Pancreas (tissue), 10 donors: ENCODE measurements at regions not wholly inside any gene's neighbourhood (a gene's known extent, or its start where the extent isn't known, plus 50 kb on each side); places are given as distances from the start of the nearest gene placed in this dataset.

ENCODE experiments used
- ATAC-seq, 4 donors: fragments of 200-7000 bp; cut with Tn5 transposase; one replicate each; pipeline versions ENCODE4 v1.8.0 to v1.9.1; 2020; ENCODE audit warnings: mild to moderate bottlenecking in 4 of 4, moderate library complexity in 4 of 4
- DNase-seq, 6 donors: peaks; one replicate each; pipeline ENCODE4 v3.0.0-alpha.2; 2020
- FAIRE-seq: peaks from 2 replicates; lab custom pipeline; 2012; peaks lifted over from hg19 to GRCh38; lab: Jason Lieb, UNC
- H3K27ac ChIP-seq, 4 donors: fragments of 200-600 bp; sonication (generic); 1 replicate in 3 of 4; 2 replicates in 1 of 4; pipeline versions ENCODE4 v1.5.0 to v1.8.0; 2020
- H3K27me3 ChIP-seq, 4 donors: fragments of 200-600 bp; one replicate each; pipeline ENCODE4 v1.8.0; 2021
- H3K36me3 ChIP-seq, 3 donors: fragments of 200-600 bp; sonication (generic) in 1 of 3; one replicate each; pipeline versions ENCODE4 v1.5.0 to v1.8.0; 2020 to 2021
- H3K4me1 ChIP-seq, 3 donors: fragments of 200-600 bp; one replicate each; pipeline ENCODE4 v1.8.0; 2021
- H3K4me3 ChIP-seq, 4 donors: fragments of 200-600 bp; sonication (generic) in 2 of 4; one replicate each; pipeline versions ENCODE4 v1.5.0 to v1.8.0; 2020 to 2021
- H3K9me3 ChIP-seq, 4 donors: fragments of 200-600 bp; one replicate each; pipeline ENCODE4 v1.8.0; 2021
- WGBS, 2 donors: extraction: QIAGEN DNeasy Blood & Tissue Kit; methylation state at CpG; one replicate each; pipeline ENCODE4 v1.1.7; 2013; 5-methylcytosine and 5-hydroxymethylcytosine counted together
- intact Hi-C, 3 donors: fragments of 100-400 bp; cut with DNase I; formaldehyde crosslinking; loops; one replicate each; pipeline versions ENCODE4 v1.11.1 to v1.14.2; 2022
- TF ChIP-seq, protein P1 (sequence below), 4 donors: fragments of 200-600 bp; sonication (generic) in 3 of 4; IDR thresholded peaks; one replicate each; pipeline versions ENCODE4 v1.5.0 to v1.8.0; 2021; ENCODE audit warnings: antibody characterized with exemption in 4 of 4
- donor health status: healthy with polysubstance abuse.
- donor health status: DM: no; HTN: no; CAD: no; lungs with moderate emphysema.
- donor health status: DM: no; HTN: no; CAD: no.
- donor health status: control.
- donor health status: control.
- donor health status: Bipolar disorder and iron deficiency.
- donor health status: DM: yes; HTN: yes; CAD: no.
- donor health status: DM: no; HTN: no; CAD: no.
- donor health status: DM: no; HTN: no; CAD: no.
- donor health status: DM: yes; HTN: yes; CAD: no.

DNA sequence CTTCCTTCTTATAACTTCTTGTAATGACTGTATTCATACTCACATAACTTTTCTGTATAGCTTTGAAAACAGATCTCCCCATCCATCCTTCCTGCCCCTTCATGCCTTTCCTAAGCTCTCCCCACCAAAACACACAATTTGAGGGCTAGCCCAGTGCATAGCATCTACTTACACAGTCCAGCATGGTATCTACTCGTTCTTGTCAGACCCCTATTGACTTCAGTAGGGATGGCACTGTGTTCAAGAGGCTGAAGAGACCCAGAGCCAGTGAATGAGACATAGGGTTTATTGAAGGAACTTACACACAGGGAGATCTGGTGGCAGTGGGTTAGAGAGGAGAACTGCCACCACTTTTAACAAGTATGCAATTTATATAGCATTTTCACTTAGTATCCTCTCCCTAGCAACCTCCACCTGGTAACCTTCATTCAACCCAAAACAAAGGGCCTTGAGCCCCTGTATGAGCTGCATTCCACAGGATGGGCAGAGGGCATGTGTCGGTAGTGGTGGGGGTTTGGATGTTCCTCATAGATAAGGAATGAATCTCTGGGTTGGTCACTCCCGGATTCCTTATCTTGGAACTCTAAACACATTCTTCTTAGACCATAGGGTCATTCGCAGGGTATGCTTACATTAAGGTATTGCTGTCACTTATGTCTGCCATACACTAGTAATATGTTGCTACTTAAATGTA, 64.9 kb upstream of the GNG12 start:
- TF ChIP-seq, protein P1, sequence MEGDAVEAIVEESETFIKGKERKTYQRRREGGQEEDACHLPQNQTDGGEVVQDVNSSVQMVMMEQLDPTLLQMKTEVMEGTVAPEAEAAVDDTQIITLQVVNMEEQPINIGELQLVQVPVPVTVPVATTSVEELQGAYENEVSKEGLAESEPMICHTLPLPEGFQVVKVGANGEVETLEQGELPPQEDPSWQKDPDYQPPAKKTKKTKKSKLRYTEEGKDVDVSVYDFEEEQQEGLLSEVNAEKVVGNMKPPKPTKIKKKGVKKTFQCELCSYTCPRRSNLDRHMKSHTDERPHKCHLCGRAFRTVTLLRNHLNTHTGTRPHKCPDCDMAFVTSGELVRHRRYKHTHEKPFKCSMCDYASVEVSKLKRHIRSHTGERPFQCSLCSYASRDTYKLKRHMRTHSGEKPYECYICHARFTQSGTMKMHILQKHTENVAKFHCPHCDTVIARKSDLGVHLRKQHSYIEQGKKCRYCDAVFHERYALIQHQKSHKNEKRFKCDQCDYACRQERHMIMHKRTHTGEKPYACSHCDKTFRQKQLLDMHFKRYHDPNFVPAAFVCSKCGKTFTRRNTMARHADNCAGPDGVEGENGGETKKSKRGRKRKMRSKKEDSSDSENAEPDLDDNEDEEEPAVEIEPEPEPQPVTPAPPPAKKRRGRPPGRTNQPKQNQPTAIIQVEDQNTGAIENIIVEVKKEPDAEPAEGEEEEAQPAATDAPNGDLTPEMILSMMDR (IDR thresholded peaks at IDR 0.05) = no peak
- Histone ChIP-seq H3K36me3 (no peaks in the 10 kb centered on the region), H3K9me3 (no peaks in the 10 kb centered on the region), H3K27me3 (no peaks in the 10 kb centered on the region), H3K27ac (peak overlapping the region in 2 of 4 donors; percentile 71 to 72), H3K4me3 (no peak overlapping the region), H3K4me1 (no peaks in the 10 kb centered on the region)
- DNase-seq = no peak
- ATAC-seq = no peak
- intact Hi-C loops = no loop called here
- 73 to 79% methylated on average over 4 of the region's 4 CpGs for WGBS, 2 donors
- no peak for FAIRE-seq

DNA sequence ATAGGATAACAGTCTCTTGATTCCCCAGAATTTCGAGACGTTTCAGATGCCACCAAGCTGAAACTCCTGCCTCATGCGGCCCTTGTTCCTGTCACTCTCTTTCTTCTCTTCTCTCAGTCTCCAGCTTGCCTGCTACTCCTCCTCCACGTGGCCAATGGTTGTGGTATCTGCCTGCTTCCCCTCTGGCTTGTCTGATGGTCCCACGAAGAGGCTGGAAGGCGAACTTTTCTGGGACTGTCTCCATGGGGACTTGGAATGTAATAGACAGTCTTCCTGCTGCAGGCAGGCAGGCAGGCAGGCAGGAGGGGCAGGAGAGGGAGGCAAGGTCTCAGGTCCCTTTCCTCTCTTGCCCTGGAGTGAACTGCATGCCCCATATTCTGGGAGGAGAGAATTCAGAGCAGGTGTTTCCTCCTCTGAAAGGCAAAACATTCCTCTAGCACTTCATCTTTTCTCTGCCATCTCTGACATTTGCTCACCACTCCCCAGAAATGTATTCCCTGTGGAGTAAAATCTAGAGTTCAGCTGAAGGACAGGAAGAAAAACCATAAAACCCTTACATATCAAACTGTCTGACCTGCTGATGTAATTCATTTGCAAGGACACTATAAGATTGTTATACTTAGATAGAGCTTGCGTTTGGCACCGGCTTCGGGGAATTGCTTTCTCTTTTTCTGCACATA, 64.1 kb upstream of the GNG12 start:
- FAIRE-seq (no peak), ATAC-seq (peak in 3 of 4 donors; percentile 60 to 64 (median 61)), DNase-seq (no peak)
- Histone ChIP-seq H3K9me3 (no peaks in the 10 kb centered on the region), H3K27ac (peak overlapping the region in 2 of 4 donors; percentile 71 to 72), H3K4me3 (no peak overlapping the region), H3K36me3 (no peaks in the 10 kb centered on the region), H3K27me3 (no peaks in the 10 kb centered on the region), H3K4me1 (no peaks in the 10 kb centered on the region)
- TF ChIP-seq, protein P1 (IDR thresholded peaks at IDR 0.05) = no peak
- 27 to 34% methylated on average over 9 of the region's 9 CpGs for WGBS, 2 donors
- intact Hi-C loops = no loop called here

DNA sequence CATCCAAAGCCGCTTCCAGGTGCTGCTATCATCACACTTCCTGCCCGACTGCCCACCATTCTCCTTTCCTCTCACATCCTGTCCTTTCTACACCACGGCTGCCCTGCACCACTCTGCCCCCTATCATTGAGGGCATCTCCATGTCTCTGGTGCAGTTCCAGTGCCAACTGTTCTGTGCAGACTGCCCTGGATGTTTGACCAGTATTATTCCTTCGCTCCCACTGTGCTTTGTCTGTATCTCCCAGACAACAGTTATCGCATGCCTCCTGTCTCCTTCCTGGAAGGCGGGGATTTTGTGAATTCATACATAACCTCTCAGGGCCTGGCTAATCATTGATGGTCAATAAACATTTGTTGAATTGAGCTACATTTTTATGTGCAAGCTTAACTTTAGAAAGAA, 63.6 kb upstream of the GNG12 start:
- TF ChIP-seq, protein P1 (IDR thresholded peaks at IDR 0.05) = no peak
- H3K27me3 ChIP-seq = no peaks in the 10 kb centered on the region
- ATAC-seq = peak; percentile 69 to 95 (median 94)
- peak in 4 of 6 donors; percentile 5 to 53 (median 24) for DNase-seq
- H3K27ac ChIP-seq = peak overlapping the region in 2 of 4 donors; percentile 71 to 72
- no peak overlapping the region for H3K4me3 ChIP-seq
- intact Hi-C loops = no loop called here
- H3K36me3 ChIP-seq = no peaks in the 10 kb centered on the region
- no peaks in the 10 kb centered on the region for H3K4me1 ChIP-seq
- WGBS, 2 donors = 29 to 37% methylated on average over 6 of the region's 6 CpGs
- no peaks in the 10 kb centered on the region for H3K9me3 ChIP-seq
- no peak for FAIRE-seq

GRCh38 chr1:67894981-67895735, 61.9 kb upstream of the GNG12 start:
- WGBS, 2 donors = 85 to 92% methylated on average over 4 of the region's 4 CpGs
- FAIRE-seq (no peak), DNase-seq (no peak), ATAC-seq (no peak)
- H3K27me3 ChIP-seq = no peaks in the 10 kb centered on the region
- intact Hi-C loops = no loop called here
- H3K9me3 ChIP-seq = no peaks in the 10 kb centered on the region
- H3K27ac ChIP-seq = no peak overlapping the region
- no peak overlapping the region for H3K4me3 ChIP-seq
- TF ChIP-seq, protein P1 (IDR thresholded peaks at IDR 0.05) = no peak
- no peaks in the 10 kb centered on the region for H3K4me1 ChIP-seq
- no peaks in the 10 kb centered on the region for H3K36me3 ChIP-seq
